Endothelial cell of umbilical vein (primary cell): ENCODE measurements at regions not wholly inside any gene's neighbourhood (a gene's known extent, or its start where the extent isn't known, plus 50 kb on each side); places are given as distances from the start of the nearest gene placed in this dataset.

ENCODE experiments used
- CTCF ChIP-seq, 2 donors: IDR thresholded peaks; 1 replicate in 1 of 2; 2 replicates in 1 of 2; pipeline ENCODE4 v1.5.1; 2011; ENCODE audit warnings: low read length in 2 of 2, mild to moderate bottlenecking in 2 of 2, moderate library complexity in 2 of 2, control low read depth in 1 of 2, inconsistent platforms in 1 of 2, low read depth in 1 of 2; ENCODE audit not compliant: insufficient read depth in 1 of 2; ENCODE audit errors: extremely low read depth in 1 of 2
- EZH2 ChIP-seq: IDR thresholded peaks from 2 replicates; pipeline ENCODE4 v1.6.1; 2012; ENCODE audit warnings: borderline replicate concordance, low read depth, mild to moderate bottlenecking, moderate library complexity, low read length, inconsistent platforms; ENCODE audit not compliant: severe bottlenecking
- GATA2 ChIP-seq: IDR thresholded peaks from 2 replicates; pipeline ENCODE4 v1.7.0; 2011; ENCODE audit warnings: low read depth, mild to moderate bottlenecking, moderate library complexity, mixed read lengths, low read length; ENCODE audit not compliant: insufficient read length, insufficient read depth
- MAX ChIP-seq: IDR thresholded peaks from 2 replicates; pipeline ENCODE4 v1.6.1; 2011; ENCODE audit not compliant: insufficient read depth, insufficient read length
- POLR2A ChIP-seq: IDR thresholded peaks from 2 replicates; pipeline ENCODE4 v1.6.1; 2012; ENCODE audit warnings: low read depth, mild to moderate bottlenecking, control low read depth, low read length

GRCh38 chr10:55485827-55486226 lies 684.8 kb upstream of the PCDH15 start:
- TF ChIP-seq POLR2A (no peak), CTCF (IDR thresholded peaks at IDR 0.05; ENCODE audit: extremely low read depth in 1 of 2, insufficient read depth in 1 of 2, low read depth in 1 of 2, low read length in 2 of 2) (no peak), MAX (no peak), EZH2 (no peak), GATA2 (no peak)
